Epithelial cell of proximal tubule (primary cell): ENCODE measurements at regions not wholly inside any gene's neighbourhood (a gene's known extent, or its start where the extent isn't known, plus 50 kb on each side); places are given as distances from the start of the nearest gene placed in this dataset.
"Not testable (repeated sequence)": the region's sequence is repeated elsewhere in the genome, so short reads cannot be mapped to it uniquely, and the experiment has no call there.

Experiments used
- DNase-seq: peaks from one replicate; pipeline ENCODE4 v3.0.0-alpha.2; 2011; ENCODE audit warnings: low read depth
- H3K4me3 ChIP-seq: 2 replicates; pipeline ENCODE4 v1.5.1; 2011; ENCODE audit warnings: low read depth, mild to moderate bottlenecking, low read length
- TF ChIP-seq, protein P1 (sequence below): conservative IDR thresholded peaks from 2 replicates; pipeline ENCODE4 v1.5.1; 2012; ENCODE audit warnings: low read depth, mild to moderate bottlenecking, low read length

DNA sequence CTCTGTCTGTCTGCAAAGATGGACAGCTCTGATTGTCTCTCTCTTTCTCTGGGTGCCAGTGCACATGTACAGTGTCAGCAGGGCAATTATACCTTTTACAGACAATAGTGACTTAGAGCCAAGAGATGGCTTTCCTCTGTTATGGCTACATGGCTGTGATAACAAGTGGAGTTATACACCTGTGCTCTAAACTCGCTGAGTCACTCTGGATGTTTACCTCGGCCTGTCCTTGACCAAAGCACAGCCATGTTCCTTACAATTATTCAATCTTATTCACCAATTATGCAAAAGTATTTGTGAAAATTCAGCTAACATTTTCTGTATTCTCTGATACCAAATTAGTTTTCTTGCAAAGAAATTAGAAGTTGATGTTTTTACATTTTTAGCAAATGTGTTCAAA, 475.5 kb upstream of the CCDC196 start:
- TF ChIP-seq, protein P1, sequence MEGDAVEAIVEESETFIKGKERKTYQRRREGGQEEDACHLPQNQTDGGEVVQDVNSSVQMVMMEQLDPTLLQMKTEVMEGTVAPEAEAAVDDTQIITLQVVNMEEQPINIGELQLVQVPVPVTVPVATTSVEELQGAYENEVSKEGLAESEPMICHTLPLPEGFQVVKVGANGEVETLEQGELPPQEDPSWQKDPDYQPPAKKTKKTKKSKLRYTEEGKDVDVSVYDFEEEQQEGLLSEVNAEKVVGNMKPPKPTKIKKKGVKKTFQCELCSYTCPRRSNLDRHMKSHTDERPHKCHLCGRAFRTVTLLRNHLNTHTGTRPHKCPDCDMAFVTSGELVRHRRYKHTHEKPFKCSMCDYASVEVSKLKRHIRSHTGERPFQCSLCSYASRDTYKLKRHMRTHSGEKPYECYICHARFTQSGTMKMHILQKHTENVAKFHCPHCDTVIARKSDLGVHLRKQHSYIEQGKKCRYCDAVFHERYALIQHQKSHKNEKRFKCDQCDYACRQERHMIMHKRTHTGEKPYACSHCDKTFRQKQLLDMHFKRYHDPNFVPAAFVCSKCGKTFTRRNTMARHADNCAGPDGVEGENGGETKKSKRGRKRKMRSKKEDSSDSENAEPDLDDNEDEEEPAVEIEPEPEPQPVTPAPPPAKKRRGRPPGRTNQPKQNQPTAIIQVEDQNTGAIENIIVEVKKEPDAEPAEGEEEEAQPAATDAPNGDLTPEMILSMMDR = no peak
- H3K4me3 ChIP-seq = no peak overlapping the region
- DNase-seq = no peak

DNA sequence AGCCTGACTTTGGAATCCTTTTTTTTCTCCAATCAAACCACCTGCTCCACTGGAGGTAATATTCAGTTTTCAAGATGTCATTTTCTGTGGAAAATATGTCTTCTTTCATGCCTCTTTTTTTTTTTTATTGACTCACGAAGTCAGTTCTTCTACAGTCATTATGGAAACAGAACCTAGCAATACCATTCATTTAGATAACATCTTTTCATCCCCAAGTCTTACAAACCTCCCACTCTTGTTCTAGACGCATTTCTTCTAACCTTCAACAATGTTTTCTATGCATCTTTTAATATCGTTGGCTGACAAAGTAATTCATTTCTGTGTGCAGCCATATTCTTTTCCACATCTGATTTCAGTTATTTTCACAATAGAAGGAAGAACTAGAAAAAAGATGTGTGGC, 474.3 kb upstream of the CCDC196 start:
- H3K4me3 ChIP-seq = no peak overlapping the region
- TF ChIP-seq, protein P1 = no peak
- DNase-seq = no peak

DNA sequence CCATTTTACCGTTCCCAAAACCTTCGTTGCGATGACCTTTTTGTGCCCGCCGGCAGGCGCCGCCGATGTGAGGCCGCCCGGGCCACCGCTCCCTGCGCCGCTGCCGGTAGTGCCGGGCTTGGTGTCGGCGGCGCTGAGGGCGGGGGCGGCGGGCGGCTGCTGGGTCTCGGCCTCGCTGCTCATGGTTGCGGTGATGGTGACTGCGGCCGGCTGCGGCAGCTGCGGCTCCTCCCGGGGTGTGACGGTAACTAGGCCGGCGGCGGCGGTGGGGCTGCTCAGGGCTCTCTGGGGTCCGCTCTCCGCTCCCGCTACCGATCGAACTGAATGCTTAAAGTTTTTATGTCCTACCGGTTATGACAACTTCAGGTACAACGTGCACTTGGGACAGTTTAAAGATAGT, 472.6 kb upstream of the CCDC196 start:
- DNase-seq, H3K4me3 ChIP-seq: not testable (repeated sequence)

DNA sequence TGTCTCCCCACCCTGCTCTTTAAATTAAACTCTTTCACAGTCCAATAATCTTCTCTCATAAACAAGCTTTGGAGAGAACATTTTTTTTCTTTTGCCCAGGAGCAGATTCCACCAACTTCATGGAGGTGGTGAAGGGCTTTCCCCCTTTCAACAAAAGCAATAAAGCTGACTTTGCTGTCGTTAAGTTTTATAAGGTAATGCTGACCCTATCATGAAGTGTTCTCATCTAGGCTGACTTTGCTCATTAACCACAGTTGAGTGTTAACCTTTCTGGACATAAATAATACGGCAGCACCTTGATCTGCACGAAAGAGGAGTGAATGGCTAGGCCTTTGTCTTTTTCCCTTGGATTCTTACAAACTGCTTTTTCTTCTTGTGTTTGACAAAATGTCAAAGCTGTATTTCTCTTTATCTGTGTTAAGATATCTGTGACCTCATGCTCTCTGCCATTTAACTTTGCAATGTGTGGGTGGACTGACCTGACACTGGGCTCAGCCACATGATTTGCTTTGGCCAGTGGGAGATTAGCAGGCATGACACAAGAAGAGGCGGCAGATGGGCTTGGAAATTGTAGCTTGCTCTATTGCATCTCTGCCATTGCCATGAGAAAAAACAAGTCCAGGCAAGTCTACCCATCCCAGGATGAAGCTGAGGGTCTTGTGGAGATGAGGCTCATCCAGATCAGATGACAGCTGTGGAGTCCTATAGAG, 470.9 kb upstream of the CCDC196 start:
- H3K4me3 ChIP-seq = no peak overlapping the region
- DNase-seq = no peak
- TF ChIP-seq, protein P1 = no peak

DNA sequence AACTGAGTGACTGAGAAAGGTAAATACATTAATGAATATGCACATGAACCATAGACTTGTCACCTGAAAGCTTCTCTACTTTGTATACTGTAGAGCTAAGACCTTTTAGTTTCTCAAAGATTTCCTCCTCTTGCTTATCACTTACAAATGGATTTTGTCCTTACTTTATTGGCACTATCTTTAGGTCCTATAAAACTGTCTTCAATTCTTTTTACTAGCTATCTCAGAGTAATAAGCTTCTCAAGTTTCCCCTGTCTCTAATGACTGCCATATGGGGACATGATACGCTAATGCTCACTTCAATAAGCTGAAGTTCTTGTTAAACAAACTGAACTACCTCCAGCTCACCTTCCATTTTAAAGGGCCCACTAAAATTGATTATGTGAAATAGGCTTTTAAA, 468.2 kb upstream of the CCDC196 start:
- TF ChIP-seq, protein P1 = no peak
- no peak overlapping the region for H3K4me3 ChIP-seq
- no peak for DNase-seq

DNA sequence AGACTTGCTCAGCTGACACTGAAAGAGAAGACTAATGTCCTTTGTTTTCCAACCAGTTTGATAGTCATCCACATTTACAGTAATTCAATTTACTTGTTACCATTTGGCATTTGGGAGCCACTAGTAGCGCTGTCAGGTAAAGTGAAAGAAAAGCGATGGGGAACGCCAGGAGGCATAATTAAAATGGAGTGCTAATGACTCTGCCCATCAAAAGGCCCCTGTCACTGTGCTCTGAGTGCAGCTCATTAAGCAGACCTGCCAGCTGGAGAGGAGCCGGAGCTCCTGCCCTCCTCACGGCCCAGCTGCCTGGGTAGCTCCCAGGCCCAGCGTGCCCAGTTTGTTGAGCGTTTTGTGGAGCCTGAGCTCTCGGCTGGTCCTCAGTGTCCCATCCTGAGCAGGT, 463.6 kb upstream of the CCDC196 start:
- TF ChIP-seq, protein P1 = no peak
- DNase-seq = no peak
- H3K4me3 ChIP-seq = no peak overlapping the region

DNA sequence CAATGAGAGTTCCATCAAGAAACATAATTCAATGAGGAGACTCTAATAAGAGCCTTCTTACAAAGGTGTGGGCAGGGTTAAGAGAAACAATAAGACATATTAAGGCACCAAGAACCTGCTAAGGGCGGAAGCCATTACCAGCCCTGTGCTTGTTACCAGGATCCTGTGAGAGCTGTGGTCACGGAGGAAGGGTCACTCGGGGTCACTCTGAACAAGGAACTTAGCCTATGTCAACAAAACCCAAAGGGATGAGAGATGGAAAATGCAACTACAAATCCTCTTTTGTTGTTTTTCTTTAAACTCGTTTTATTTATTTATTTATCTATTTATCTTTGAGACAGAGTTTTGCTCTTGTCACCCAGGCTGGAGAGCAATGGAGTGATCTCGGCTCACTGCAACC, 460.4 kb upstream of the CCDC196 start:
- DNase-seq = no peak
- H3K4me3 ChIP-seq = no peak overlapping the region
- TF ChIP-seq, protein P1 = no peak

DNA sequence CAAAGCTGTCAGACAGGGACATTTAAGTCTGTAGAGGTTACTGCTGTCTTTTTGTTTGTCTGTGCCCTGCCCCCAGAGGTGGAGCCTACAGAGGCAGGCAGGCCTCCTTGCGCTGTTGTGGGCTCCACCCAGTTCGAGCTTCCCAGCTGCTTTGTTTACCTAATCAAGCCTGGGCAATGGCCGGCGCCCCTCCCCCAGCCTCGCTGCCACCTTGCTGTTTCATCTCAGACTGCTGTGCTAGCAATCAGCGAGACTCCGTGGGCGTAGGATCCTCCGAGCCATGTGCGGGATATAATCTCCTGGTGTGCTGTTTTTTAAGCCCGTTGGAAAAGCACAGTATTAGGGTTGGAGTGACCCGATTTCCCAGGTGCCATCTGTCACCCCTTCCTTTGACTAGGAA, 454.2 kb upstream of the CCDC196 start:
- H3K4me3 ChIP-seq, DNase-seq: not testable (repeated sequence)
